CD4-positive, alpha-beta T cell (primary cell): ENCODE measurements at regions not wholly inside any gene's neighbourhood (a gene's known extent, or its start where the extent isn't known, plus 50 kb on each side); places are given as distances from the start of the nearest gene placed in this dataset.

Experiments
- ATAC-seq: fragments of 200-7000 bp; cut with Tn5 transposase; one replicate; pipeline ENCODE4 v1.10.0; 2022; ENCODE audit warnings: mild to moderate bottlenecking; ENCODE audit not compliant: poor library complexity
- CTCF ChIA-PET: fragments of 350-600 bp; sonication (Branson Sonifier 250); formaldehyde crosslinking; loops from one replicate; lab custom pipeline; 2021; ENCODE audit warnings: antibody characterized with exemption, inconsistent platforms; lab: Charles Lee
- POLR2A ChIA-PET: fragments of 350-600 bp; sonication (Branson Sonifier 250); formaldehyde crosslinking; loops from one replicate; lab custom pipeline; 2021; ENCODE audit warnings: antibody characterized with exemption, inconsistent platforms; lab: Charles Lee
- DNase-seq, 14 experiments: peaks; one replicate each; pipeline ENCODE4 v3.0.0-alpha.2; 2013 to 2020; ENCODE audit warnings: mixed read lengths in 2 of 14
- H3K27ac ChIP-seq, 2 donors: one replicate each; pipeline versions ENCODE4 v1.5.1 to v1.7.0; 2013; ENCODE audit warnings: low read length in 2 of 2, low read depth in 1 of 2, mild to moderate bottlenecking in 1 of 2
- H3K27me3 ChIP-seq, 2 experiments: 1 replicate in 1 of 2; 2 replicates in 1 of 2; pipeline versions ENCODE4 v1.6.1 to v1.7.0; 2013; ENCODE audit warnings: low read length in 2 of 2, control low read depth in 1 of 2, mild to moderate bottlenecking in 1 of 2, moderate library complexity in 1 of 2; ENCODE audit not compliant: insufficient read depth in 2 of 2, control insufficient read depth in 1 of 2
- H3K36me3 ChIP-seq: one replicate; pipeline ENCODE4 v1.6.1; 2013; ENCODE audit warnings: low read length, control low read depth; ENCODE audit not compliant: insufficient read depth
- H3K4me1 ChIP-seq: one replicate; pipeline ENCODE4 v1.6.1; 2013; ENCODE audit warnings: low read length, control low read depth; ENCODE audit not compliant: insufficient read depth
- H3K4me3 ChIP-seq: one replicate; pipeline ENCODE4 v1.5.1; 2013; ENCODE audit warnings: mild to moderate bottlenecking, low read length, moderate library complexity
- H3K9me3 ChIP-seq, 2 experiments: 1 replicate in 1 of 2; 2 replicates in 1 of 2; pipeline versions ENCODE4 v1.6.1 to v1.7.0; 2013; ENCODE audit warnings: low read length in 2 of 2, mild to moderate bottlenecking in 2 of 2, control low read depth in 1 of 2, moderate library complexity in 1 of 2; ENCODE audit not compliant: control insufficient read depth in 1 of 2, insufficient read depth in 1 of 2
- H3K27ac Mint-ChIP-seq: one replicate; pipeline ENCODE4 v1.8.0; 2020; ENCODE audit warnings: mixed read lengths
- H3K27me3 Mint-ChIP-seq: one replicate; pipeline ENCODE4 v1.8.0; 2021; ENCODE audit warnings: mixed read lengths
- H3K36me3 Mint-ChIP-seq: one replicate; pipeline ENCODE4 v1.8.0; 2021; ENCODE audit warnings: low read depth, mixed read lengths
- H3K4me1 Mint-ChIP-seq: one replicate; pipeline ENCODE4 v1.8.0; 2021; ENCODE audit warnings: low read depth, mixed read lengths
- H3K4me3 Mint-ChIP-seq: one replicate; pipeline ENCODE4 v1.8.0; 2020; ENCODE audit warnings: mild to moderate bottlenecking, mixed read lengths
- H3K9me3 Mint-ChIP-seq: one replicate; pipeline ENCODE4 v1.8.0; 2020; ENCODE audit warnings: mixed read lengths
- CTCF ChIP-seq: fragments of 200-600 bp; IDR thresholded peaks from one replicate; pipeline ENCODE4 v1.8.0; 2022; ENCODE audit warnings: antibody characterized with exemption, mild to moderate bottlenecking
- intact Hi-C, 2 experiments: fragments of 100-400 bp; cut with DNase I in 1 of 2; cut with micrococcal nuclease in 1 of 2; formaldehyde crosslinking; loops; one replicate each; pipeline versions ENCODE4 v1.15.1 to v1.9.0; 2023 to 2025; cut with DNase I, micrococcal nuclease

GRCh38 chr5:93120051-93120450 lies 461.0 kb downstream of the NR2F1-AS1 start:
- no peaks in the 10 kb centered on the region for H3K4me1 Mint-ChIP-seq
- H3K36me3 Mint-ChIP-seq, result no peaks in the 10 kb centered on the region
- no peaks in the 10 kb centered on the region for H3K27me3 Mint-ChIP-seq
- TF ChIP-seq CTCF, result no peak
- no peaks in the 10 kb centered on the region for H3K9me3 Mint-ChIP-seq
- no peak for DNase-seq
- Histone ChIP-seq H3K27me3 (no peaks in the 10 kb centered on the region), H3K4me1 (no peaks in the 10 kb centered on the region), H3K36me3 (no peaks in the 10 kb centered on the region), H3K27ac (no peak overlapping the region), H3K4me3 (no peak overlapping the region), H3K9me3 (no peaks in the 10 kb centered on the region)
- no peak overlapping the region for H3K4me3 Mint-ChIP-seq
- intact Hi-C loops, result no loop called here
- CTCF ChIA-PET, result no interaction called here
- POLR2A ChIA-PET, result no interaction called here
- no peak for ATAC-seq
- no peak overlapping the region for H3K27ac Mint-ChIP-seq

DNA sequence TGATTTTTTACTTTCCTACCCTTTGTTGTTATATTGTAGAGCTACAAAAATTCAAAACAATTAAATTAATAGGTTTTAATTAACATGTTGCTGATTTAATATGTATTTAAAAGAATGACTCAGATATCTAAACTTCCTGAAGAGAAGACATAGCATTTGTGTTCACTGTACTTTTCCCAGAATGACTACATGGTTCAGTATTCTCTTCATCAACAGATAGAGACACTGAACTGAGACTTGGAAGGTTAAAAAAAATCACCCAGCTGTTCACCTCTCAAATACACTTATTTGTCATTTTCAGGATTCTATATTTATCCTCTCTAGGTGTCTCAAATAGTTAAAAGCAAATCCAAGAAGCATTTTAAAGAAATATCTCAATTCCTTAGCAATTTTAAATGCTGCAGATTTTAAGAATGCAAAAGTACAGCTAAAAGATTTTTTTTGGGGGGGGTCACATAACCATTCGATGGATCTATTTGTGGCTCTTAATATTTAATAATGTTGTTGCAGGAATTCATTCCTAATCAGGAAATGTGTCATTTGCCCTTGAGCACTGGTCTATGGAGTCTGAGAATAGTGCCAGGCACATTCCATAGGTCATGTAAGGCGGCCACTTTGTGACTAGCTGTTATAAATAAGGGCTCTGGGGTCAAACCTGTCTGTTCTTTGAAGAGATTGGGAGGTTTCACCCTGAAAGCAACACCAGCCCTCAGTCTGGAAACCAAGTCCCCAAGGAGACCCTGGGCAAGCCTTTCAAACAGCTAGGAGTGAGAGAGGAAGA lies 463.1 kb downstream of the NR2F1-AS1 start:
- Histone ChIP-seq H3K27ac (no peak overlapping the region), H3K27me3 (no peaks in the 10 kb centered on the region), H3K36me3 (no peaks in the 10 kb centered on the region), H3K4me3 (no peak overlapping the region), H3K4me1 (no peaks in the 10 kb centered on the region), H3K9me3 (no peaks in the 10 kb centered on the region)
- ATAC-seq, result no peak
- H3K27ac Mint-ChIP-seq, result no peak overlapping the region
- CTCF ChIA-PET, result no interaction called here
- H3K36me3 Mint-ChIP-seq, result no peaks in the 10 kb centered on the region
- TF ChIP-seq CTCF, result no peak
- no peaks in the 10 kb centered on the region for H3K4me1 Mint-ChIP-seq
- no peak overlapping the region for H3K4me3 Mint-ChIP-seq
- no peak for DNase-seq
- no peaks in the 10 kb centered on the region for H3K9me3 Mint-ChIP-seq
- no peaks in the 10 kb centered on the region for H3K27me3 Mint-ChIP-seq
- intact Hi-C loops, result no loop called here
- POLR2A ChIA-PET, result no interaction called here

- Histone ChIP-seq H3K27me3 (no peaks in the 10 kb centered on the region), H3K27ac (no peak overlapping the region), H3K4me1 (no peaks in the 10 kb centered on the region), H3K9me3 (no peaks in the 10 kb centered on the region), H3K36me3 (no peaks in the 10 kb centered on the region), H3K4me3 (no peak overlapping the region)
- ChIA-PET CTCF (no interaction called here), POLR2A (no interaction called here)
- no peak for TF ChIP-seq CTCF
- ATAC-seq (no peak), DNase-seq (no peak)
- no peaks in the 10 kb centered on the region for H3K27me3 Mint-ChIP-seq
- no peak overlapping the region for H3K4me3 Mint-ChIP-seq
- no peaks in the 10 kb centered on the region for H3K36me3 Mint-ChIP-seq
- H3K27ac Mint-ChIP-seq, result no peak overlapping the region
- peaks cover 2% of the 10 kb centered on the region for H3K9me3 Mint-ChIP-seq
- intact Hi-C loops, result no loop called here
- H3K4me1 Mint-ChIP-seq, result no peaks in the 10 kb centered on the region
These were observed 473.1 kb downstream of the NR2F1-AS1 start for GRCh38 chr5:93107805-93108520.
